ENCODE measurements at regions not wholly inside any gene's neighbourhood (a gene's known extent, or its start where the extent isn't known, plus 50 kb on each side); places are given as distances from the start of the nearest gene placed in this dataset.

GRCh38 chr22:48888466-48889208, 939.0 kb downstream of the BRD1 start:
- TF ChIP-seq EZH2 (IDR thresholded peaks at IDR 0.05; ENCODE audit: insufficient read depth, poor library complexity, severe bottlenecking), result no peak
- no peak for TF ChIP-seq EZH2phosphoT487 (IDR thresholded peaks at IDR 0.05; ENCODE audit: insufficient read depth, low read depth)
